GM23248 (cell line): ENCODE measurements at regions not wholly inside any gene's neighbourhood (a gene's known extent, or its start where the extent isn't known, plus 50 kb on each side); places are given as distances from the start of the nearest gene placed in this dataset.

Experiments
- EZH2 ChIP-seq: fragments of 200-600 bp; sonication (generic); IDR thresholded peaks from 2 replicates; pipeline ENCODE4 v1.6.1; 2018; ENCODE audit warnings: antibody characterized with exemption, mild to moderate bottlenecking; ENCODE audit not compliant: insufficient read depth, poor library complexity, severe bottlenecking
- EZH2phosphoT487 ChIP-seq: fragments of 200-600 bp; sonication (generic); IDR thresholded peaks from 2 replicates; pipeline ENCODE4 v1.6.1; 2018; ENCODE audit warnings: antibody characterized with exemption, moderate library complexity, mild to moderate bottlenecking, low read depth; ENCODE audit not compliant: insufficient read depth

- TF ChIP-seq EZH2 (no peak), EZH2phosphoT487 (no peak)
Observed at GRCh38 chr3:194808640-194809097, 123.0 kb downstream of the FAM43A start.
